Stimulated activated CD8-positive, alpha-beta memory T cell treated with anti-CD3 and anti-CD28 coated beads, Interleukin-15, amount 100 ng/mL, for 48 hours (primary cell): ENCODE measurements at regions not wholly inside any gene's neighbourhood (a gene's known extent, or its start where the extent isn't known, plus 50 kb on each side); places are given as distances from the start of the nearest gene placed in this dataset.
"Not testable (repeated sequence)": the region's sequence is repeated elsewhere in the genome, so short reads cannot be mapped to it uniquely, and the experiment has no call there.

ENCODE experiments used
- DNase-seq, 2 donors: peaks; one replicate each; pipeline ENCODE4 v3.0.0-alpha.2; 2020; ENCODE audit warnings: low read depth in 2 of 2

DNA sequence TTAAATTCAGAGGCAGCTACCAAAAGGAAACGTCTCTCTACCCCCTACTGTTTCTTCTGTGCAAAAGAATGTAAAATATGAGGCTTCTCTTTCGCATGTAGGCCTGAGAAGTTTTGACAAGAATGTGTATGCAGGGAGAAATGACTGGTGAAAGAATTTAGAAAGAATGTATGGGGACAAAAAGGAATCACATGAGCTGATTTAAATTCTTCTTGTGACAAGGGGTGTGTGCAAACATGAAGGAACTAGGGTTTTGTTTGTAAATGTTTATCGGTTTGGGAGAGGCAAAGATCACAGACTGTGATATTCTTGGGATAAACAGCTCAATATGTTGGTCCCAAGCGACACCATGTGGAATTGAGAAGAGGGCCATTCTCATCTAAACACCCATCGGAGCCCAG lies 345.2 kb upstream of the VRK2 start:
- DNase-seq: no peak

DNA sequence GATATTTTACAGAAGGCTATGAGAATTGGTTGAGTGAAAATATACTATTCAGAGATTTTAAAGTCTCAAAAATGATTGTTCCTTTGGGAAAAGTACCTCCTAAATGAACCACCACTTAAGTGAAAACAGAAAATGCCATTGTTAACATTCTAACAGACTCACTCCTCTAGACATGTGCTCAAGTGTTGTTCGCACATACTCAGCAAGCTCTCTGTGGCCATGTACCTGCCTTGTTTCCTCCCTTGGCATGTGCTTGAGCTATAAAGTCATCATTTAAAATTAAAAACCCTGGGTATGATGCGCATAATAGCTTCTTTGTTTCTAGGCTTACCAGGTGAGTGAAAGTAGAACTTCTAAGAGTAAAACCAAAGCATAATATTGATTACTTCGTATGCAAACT lies 343.2 kb upstream of the VRK2 start:
- DNase-seq: no peak

DNA sequence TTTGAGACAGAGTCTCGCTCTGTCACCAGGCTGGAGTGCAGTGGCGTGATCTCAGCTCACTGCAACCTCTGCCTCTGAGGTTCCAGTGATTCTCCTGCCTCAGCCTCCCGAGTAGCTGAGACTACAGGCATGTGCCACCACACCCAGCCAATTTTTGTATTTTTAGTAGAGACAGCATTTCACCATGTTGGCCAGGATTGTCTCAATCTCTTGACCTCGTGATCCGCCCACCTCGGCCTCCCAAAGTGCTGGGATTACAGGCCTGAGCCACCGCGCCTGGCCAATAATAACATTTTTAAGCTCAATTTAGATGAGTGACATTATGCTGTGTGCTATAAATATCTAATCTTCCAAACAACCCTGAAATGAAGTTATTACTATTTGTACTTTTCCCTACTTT lies 338.8 kb upstream of the VRK2 start:
- not testable (repeated sequence) for DNase-seq

DNA sequence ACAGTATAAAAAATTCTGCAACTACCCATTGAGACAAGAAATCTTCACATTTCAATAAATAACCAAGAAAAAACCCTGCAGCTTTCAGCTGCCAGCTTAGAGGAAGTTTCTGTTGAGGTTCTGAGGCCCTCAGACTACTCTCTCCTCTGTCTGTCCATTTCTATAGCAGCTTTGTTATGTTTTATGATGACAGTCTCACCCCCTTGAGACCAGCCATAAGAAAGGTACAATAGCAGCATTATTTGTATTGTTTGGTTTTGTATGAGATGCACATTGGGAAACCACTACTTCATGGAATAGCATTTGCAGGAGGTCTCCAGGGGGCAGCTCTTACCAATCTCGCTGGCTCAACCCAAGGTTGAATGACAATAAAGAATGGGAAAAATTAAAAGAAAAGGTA lies 334.6 kb upstream of the VRK2 start:
- no peak for DNase-seq

DNA sequence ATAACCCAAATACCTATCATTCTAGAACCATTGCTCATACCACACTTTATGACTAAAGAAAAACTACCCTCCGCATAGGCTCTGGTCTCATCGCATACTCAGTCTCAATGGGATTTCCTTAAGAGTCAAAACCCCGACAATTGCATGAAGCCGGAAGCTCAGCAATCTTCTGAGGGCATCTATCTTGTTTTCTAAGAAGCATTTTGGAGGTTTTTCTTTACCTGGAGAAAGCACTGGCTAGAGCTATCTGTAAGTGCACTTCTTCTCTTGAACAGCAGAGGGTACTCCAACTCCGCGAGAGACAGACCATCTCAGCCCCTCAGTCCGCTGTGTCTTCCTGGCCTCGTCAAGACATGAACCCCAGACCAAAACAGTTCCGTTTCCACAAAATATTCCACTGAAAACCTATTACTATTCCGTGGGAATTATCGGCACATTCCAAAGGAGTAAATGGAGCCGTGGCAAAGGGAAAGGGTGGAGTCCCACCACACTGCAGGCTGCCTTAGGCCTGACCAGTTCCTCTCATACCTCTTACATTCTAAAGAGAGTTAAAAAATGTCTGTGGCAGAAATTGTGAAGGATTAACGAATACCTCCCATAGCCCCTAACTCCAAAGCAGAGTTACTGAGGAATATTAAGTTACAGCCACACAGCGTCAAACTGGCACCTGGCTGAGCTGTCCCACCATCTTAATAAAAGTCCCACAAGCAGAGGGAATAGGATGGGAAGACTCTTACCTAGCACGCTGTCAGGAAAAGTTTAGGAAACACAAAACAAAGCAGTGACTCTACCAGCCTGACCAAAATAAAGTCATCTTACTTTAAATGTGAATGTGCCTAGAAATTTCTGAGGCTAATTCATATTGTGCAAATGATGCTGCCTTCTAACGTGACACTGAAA lies 325.6 kb upstream of the VRK2 start:
- DNase-seq: no peak

DNA sequence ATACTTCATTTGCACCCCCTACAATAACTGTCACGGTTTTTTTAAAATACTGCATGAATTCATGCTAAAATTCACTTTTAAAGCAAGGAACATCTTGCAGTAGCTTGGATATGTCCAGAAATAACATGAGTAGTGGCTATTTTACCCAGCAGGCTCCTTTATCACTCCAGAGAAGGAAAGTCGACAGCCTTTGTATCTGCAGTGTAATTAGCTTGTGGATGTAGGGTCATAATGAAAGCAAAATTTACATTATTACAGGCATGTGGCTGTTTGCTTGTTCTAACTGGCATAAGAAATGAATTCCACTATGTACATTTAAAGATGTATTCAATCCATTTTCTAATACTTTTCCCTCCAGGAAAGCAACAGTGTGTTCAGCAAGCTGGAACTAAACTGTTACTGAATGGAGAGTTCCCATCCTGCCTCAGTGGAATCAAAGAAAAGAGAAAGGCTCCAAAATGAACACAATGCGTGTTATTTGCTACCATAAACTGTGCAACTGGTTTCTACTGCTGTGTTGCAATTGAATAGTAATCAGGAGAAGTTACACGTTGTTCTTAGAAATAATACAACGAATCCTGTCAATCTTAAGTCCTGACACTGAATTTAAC lies 321.2 kb upstream of the VRK2 start:
- DNase-seq: no peak

DNA sequence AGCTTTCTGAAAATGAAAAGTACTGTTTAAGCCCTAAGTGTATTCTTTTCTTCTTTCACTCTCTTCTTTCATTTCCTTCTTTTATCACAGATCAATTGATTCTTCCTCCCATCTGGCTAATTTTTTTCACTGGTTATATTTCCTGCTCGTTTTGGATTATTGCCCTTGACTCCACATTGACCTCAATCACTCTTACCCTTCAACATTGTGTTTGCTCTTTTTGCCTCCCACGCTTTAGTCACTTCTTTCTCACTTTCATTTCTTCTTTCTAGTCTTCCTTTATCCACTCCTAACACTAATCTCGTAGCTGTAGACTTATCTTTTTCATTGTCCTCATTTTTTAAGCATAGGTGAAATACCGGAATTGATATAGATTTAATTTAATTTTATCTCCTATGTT lies 320.3 kb upstream of the VRK2 start:
- DNase-seq: no peak

DNA sequence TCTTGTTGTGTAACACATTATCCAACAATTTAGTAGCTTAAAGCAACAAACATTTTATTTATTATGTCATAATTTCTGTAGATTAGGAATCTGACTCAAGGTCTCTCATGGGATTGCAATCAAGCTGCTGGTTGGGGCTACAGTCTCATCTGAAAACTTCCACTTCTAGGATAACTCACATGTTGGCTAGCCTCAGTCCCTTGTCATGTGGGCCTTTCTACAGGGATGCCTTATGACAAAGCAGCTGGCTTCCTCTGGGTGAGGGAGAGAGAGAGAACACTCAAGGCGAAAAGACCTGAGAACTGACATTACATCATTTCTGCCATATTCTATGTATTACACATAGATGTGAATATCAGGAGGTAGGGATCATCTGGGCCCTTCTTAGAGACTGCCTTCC lies 317.9 kb upstream of the VRK2 start:
- DNase-seq: no peak

DNA sequence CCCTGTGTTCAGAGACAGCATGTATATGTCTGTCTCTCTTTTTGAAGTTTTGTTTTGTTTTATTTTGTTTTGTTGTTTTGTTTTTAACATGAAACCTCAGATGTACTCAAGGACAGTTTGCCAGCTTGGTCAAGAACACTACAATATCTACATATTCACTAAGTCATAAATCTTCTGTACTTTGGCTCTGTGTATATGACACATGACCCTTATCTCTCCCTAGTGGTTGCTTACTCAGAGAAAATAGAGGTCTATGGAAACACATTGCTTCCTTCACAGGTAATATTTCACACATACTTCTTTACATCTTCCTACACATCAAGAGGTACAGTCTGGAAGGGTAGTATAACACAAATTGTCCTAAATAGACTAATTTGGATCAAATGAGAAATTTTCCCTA lies 312.6 kb upstream of the VRK2 start:
- no peak for DNase-seq

DNA sequence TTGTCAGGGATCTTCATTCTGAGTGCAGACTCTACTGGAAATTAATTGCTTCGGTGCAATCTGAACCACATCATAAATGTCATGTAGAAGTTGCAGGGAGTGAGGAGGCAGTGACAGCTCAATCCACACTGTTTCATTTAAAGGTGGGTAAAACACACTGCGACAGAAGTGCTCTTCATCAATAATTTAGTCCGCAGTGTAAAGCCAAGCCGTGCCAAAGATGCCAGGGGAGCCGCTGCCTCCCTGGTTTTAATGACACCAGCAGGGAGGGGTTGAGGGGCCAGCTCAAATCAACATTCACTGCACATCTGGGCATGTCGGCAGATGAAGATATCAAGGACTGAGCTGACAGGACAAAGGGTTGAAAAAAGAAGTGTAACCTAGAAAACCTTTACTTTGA lies 305.7 kb upstream of the VRK2 start:
- no peak for DNase-seq

DNA sequence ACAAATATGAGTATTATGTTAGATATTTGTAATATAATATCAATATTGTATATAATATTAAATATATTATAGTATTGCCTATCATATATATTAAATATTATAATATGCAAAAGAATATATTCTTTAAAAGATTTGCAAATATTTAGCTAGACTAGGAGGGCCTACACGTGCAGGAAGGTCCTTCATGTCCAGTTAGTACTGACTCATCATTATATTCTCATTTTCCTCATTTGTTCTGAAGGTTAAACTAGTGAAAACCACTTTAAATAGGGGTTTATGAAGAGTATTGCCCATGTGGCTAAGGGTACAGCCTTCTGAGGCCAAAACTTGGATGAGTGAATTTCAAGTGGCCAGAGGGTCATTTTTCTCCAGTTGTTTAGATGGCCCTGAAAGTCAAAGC lies 293.0 kb upstream of the VRK2 start:
- no peak for DNase-seq

DNA sequence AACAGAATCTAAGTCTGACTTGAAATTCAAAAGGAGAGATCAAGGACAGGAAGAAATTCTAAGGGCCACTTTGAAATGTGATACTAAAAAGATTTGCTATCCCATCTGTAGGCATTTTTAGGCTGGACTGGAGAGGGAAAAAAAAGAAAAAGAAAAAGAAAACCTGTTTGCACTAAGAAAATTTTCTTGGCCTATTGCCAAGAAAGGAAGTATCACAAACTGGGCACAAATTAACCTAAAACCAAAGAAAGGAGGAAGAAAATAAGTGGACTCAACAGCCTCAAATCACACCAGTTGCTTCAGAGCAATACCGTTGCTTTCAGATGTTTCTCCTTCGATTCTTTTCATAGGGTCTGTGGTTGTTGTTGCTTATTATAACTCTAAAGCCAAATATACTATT lies 287.9 kb upstream of the VRK2 start:
- DNase-seq: no peak

DNA sequence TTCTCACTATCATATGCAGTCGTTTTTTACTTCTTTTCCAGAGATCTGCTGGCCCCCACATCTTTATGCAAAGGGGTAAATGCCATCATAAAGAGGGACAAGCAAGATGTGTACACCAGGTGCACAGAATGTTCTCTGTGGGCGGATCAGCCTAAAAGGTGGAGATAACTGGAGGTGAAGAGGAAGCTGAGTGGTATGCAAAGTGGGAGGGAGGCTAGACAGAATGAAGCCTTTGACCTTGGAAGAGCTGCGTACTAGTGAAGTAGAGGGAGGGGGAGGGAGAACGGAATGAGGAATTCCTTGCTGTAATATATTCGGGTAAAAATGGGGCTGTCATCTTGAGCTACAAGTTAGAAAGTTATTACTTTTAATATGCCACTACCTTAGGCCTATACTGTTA lies 287.5 kb upstream of the VRK2 start:
- no peak for DNase-seq

DNA sequence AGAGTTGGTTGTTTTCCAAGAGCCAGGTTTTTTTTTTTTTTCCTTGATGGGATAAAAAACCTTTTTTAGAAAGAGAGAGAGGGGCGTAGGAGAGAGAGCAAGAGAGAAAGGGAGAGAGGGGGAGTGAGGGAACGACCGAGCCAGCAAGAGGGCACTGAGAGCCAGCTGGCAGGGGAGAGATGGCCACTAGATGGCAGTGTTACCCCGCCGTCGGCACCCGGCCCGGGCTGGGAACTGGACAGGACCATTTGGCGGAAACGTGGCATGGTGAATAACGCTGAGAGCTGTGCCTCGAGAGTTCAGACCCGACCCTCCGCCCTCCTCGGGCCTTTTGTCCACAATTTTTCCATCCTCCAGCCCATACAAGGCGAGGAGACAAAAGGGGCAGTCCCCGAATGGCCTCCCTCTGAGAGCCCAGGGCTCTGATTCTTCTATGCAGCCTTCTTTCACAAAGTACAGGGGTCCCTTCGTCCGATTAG lies 286.7 kb upstream of the VRK2 start:
- peak; percentile 49 to 59 for DNase-seq

DNA sequence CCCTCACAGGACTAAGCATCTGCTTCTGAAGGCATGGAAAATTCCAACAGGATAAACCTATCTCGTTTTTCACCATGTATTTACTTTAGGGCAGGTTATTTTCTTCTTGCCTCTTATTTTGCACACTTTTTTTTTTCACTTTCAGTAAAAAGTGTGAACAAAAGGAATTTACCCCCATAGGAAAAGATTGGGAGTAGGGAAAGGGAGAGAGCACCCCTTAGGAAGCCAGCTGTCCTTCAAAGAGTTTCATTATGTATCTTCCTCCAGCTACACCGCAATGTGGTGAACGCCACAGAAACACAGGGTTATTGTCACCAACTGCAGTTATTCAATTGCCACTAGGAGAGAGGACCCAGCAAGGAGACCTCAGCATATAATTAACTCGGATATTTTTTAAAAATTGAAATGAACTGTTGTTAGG lies 286.2 kb upstream of the VRK2 start:
- no peak for DNase-seq

DNA sequence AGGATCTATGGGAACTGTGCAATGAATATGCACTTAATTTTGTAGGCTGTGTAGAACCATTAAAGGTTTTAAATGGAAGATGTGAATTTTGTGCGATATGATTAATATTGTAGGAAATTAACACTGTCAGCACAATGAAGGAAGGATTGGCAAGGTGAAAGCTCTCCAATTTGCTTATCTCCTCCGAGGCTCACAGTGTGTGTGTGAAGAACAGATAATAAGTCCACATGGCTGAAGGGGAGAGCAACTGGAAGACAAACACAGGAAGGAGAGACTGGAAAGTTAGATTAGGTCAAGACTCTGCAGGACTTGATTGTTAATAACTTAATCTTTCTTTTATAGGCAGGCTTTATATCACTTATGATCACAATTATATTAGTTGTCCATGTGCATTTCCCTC lies 269.7 kb upstream of the VRK2 start:
- DNase-seq: no peak

DNA sequence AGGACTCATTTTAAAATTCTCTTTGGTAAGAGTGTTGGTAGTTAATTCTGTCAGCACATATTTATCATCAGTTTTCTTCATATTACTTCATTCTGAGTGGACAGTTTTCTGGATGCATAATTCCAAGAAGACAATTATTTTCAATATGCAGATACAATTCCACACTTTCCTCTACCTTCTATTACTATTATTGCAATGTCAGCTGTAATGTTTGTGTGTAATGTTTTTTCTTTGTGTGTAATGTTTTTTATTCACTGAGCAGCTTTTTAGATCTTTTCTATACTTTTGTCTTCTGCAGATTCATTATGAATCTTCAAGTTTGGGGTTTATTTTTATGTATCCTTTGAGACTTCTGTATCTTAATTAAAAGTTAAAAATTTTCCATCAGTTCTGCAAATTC lies 264.0 kb upstream of the VRK2 start:
- DNase-seq: no peak

DNA sequence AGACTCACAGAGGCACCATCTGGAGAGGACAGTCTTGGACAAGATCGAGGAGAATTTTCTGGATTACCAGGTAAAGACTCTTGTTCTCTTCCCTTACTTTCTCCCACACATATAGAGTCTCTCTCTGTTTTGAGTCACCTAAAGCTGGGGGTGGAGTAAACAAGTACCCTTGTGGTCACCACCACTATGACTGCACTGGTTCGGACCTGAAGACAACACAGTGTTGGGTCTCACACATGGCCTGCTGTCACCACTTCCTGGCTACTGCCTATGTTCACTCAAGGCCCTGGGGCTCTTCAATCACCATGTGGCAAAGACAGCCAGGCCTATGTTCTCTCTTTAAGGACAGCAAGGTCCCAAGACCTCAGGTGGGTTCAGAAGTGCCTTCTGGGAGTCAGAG lies 253.3 kb upstream of the VRK2 start:
- no peak for DNase-seq

DNA sequence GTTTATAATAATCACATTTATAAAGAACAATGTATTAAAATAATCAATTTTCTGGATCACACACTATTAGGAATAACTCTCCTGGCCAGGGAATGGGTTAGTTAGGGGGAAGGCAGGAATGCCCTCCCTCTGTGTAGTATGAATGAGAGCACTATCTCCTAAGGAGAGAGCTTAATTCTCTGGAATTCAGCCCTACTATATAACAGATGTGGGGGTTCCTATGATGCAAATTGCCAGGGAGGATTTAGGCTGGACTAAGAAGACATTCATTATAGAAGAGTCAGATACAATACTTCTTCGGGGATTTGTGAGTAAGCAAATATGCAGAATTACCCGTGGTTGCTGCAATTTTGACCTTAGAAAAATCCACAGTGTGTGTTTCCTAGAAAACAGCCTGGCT lies 250.1 kb upstream of the VRK2 start:
- no peak for DNase-seq

DNA sequence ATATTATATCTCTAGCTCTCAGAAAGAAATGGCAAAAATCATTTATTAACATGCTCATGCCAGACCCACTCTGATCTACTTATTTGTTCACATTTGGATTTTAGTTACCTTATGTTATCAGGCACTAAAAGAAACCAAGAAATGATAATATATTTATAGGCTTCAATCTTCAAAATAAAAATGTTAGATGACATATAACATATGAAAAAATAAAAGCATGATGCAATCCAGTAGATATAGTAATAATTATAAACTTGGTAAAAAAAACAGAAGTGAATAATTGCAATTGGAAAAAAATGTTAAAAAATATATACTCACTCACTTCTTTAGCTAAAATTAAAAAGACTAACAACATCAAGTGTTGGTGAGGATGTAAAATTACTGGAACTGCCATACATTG lies 248.3 kb upstream of the VRK2 start:
- DNase-seq: no peak

DNA sequence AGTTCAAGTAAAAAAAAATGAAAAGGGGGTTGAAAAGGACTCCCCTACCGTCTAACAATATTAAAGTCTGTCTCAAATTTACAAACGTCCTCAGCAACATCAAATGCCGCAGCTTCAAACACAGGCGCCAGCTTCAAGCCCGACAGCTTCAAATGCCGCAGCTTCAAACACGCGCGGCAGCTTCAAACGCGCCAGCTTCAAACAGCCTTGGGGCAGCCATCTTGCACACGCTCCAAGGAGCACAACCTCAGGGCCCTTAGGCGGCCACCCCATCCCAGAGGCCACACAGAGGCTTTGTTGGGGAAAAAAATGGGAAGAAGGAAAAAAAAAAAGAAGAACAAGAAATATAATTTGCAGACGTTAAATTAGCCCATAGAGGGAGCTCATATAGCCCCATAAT lies 244.4 kb upstream of the VRK2 start:
- no peak for DNase-seq

DNA sequence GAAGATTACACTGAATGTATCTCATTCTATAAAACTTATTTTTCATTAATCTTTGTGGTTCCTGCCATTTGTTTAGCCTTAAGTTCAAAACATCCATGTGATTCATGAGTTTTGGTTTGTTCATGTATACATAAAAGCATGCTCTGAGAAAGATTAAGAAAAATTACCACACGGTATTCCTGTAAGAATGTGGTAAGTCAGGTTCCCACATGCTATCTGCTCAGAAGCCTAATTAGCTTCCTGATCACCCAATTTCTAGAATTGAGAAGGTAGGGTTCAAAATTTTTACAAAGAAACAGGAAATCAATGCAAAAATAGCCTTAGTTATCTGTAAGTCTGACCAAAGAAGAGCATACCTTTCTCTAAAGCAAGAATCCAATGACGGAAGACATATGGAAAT lies 241.6 kb upstream of the VRK2 start:
- no peak for DNase-seq

DNA sequence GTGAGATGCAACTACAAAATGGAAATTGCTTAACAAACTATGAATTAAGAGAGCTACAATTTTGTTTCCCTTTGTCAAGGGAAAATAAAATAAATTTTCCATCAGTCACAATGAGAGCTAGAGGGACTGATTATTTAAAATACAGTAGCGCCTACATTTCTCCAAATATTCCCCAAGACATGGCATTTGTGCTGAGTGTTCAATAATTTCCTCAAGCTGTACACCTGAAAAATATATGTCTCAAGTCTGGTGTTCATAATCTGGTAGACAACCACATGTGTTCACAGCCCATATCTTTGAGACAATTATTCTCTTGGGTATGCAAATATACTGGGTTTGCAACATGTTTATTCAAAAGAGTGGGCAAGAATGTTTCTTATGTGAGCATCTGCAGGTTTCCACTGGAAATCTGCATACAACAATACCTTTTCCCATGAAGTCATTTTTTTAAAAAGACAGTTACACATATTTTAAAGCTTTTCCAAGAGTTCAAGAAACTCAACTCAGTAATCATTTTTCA lies 240.1 kb upstream of the VRK2 start:
- no peak for DNase-seq
